NCI-H1048 (cell line): ENCODE measurements at regions not wholly inside any gene's neighbourhood (a gene's known extent, or its start where the extent isn't known, plus 50 kb on each side); places are given as distances from the start of the nearest gene placed in this dataset.
"Not testable (repeated sequence)": the region's sequence is repeated elsewhere in the genome, so short reads cannot be mapped to it uniquely, and the experiment has no call there.

Source experiments
- DNase-seq: peaks from one replicate; lab custom pipeline; 2025; lab: John Stamatoyannopoulos, UW

DNA sequence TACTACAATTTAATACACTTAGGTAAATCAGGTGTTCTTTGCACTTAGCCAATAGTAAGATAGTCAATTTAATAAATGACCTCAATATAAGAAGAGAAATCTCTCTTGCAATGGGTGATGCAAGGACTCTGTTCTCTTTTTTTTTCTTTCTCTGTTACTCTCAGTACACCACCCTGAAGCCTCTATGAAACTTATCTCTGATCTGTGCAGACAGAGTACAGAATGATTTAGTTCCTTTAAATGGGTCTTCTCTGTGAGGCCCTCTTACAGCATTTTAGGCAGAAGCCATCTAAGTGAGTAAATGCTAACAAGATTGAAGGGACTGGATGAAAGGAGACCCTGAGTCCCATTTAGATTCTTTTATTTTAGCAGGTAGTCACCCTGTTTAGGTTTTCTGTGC lies 312.8 kb downstream of the RFPL4B start:
- DNase-seq = no peak

DNA sequence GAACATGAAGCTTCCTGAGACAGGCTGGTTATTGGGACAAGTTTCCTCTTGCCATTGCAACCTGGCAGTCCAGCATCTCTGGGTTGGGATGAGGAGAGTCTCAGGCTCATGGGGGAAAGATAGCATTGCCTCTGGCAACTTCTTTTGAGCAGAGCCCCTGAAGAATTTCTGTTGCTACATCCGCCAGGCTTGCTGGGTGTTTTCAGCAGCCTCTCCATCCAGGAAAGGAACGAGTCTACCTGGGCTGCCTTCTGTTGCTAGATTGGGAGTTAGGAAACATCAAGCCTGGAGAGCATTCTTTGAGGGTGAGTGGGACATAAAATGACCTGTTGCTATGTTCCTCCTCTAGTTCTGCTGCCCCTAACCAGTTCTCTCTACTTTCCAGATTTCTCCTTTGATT lies 313.5 kb downstream of the RFPL4B start:
- no peak for DNase-seq

DNA sequence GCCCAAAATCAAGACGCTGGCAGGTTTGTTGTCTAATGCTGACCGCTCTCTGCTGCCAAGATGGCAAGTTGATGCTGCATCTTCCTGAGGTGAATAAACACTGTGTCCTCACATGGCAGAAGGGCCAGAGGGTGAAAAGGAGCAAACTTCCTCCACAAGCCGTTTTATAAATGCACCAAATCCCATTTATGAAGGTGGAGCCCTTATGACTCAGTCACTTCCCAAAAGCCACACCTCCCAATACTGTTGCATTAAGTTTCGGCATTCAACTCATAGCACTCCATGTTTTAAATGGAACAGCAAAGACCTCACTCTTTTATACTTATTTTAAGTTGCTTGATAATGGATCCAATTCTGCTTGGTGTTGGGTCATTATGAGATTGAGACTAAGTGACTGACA lies 316.6 kb downstream of the RFPL4B start:
- DNase-seq = no peak

DNA sequence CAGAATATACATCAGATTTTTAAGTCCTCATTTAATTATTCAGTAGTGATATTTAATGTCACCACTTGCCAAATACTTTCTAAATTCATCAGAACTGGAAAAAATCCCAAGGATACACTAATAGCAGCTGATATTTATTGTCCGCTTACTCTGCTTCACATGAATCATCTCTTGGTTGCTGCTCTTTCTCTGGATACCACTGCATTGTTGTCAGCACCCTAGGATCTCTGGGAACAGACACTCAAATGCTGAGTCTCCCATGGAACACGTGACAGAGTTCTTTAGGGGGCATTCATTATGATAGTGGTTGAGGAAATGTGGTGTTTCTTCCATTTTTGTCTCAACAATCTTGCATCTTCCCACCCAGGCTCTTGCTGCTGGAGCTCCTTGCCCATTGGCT lies 318.0 kb downstream of the RFPL4B start:
- DNase-seq = no peak

DNA sequence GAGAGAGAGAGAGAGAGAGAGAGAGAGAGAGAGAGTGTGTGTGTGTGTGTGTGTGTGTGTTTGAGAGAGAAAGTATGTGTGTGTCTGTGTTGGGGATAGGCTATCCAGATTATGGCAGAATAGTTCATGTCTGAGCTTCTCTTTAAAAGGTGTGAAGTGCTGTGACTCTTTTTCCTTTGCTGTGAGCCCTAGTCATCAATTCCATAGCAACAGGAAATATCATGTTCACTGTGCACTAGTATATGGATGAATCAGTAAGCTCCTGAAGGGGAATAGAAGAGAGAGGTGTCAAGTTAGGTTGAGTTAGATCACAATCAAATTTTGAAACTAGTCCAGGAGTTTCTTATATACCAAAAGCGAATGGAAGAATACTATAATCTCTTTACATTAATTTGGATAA lies 318.7 kb downstream of the RFPL4B start:
- no peak for DNase-seq

DNA sequence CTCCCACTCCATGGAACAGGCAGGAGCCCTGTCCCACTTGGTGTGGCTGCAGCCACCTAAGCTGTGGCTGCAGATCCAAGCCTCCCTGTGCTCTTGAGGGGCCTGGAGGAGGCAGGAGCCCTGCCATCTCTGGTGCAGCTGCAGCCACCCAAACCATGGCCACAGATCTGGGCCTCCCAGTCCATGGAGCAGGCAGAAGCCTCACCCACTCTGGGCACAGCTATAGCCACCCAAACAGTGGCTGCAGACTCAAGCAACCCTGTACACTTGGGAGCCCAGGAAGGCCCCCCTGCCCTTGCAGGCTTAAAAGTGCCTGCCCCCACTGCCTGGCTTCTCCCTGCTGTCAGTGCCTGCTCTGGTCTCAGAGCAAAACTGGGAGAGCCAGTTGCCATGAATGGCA lies 320.3 kb downstream of the RFPL4B start:
- DNase-seq = no peak

DNA sequence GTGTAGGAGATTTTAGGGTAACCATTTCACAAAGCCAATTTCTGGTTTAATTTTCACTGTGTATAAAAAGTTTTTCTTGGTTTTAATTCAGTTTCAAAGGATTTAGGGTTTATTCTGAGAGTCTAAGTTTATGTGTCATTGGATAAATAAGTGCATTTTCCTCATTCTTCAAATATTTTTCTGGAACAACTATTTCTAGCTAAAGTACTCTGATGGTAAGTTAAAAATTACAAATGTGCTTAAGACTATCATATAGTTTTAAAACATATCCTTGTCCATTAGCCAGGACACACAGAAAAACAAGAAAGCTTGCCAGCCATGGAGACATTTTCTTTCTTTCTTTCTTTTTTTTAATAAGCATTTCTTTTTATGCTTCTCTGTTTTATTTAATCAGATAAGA lies 333.0 kb downstream of the RFPL4B start:
- DNase-seq = no peak

DNA sequence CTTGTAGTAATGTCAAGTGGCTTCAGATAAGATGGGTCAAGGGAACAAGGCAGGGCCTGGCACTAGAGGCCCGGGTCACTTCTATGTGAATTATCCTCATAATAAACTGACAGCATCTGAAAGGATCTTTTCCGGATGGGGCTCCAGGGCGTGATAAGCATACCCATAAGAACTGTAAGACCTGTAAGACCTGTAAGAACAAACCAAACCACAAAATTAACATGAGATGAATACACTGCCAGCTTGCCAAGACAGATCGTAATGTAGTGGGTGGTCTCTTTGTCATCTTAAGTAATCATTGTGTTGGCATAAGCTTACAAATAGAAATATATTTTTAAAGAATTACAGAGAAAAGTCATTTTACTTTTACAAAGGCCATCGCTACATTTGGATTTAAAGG lies 334.9 kb downstream of the RFPL4B start:
- no peak for DNase-seq

DNA sequence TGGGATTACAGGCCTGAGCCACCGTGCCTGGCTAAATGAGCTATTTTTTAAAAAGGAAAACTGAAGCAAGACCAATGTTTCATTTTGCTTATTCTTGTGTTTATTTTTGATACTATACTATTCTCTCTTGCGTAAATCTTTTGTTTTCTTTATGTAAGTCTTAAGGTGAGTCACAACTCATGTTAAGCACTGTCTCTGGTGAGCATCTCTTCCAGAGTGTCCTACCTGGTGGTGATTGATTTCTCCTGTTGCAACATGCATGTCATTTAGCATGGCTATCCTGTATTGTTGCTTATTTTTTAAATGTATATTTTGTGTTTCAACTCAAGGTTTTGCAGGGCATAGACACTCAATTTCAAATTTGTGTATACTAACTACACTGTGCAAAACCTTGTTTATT lies 336.0 kb downstream of the RFPL4B start:
- DNase-seq = no peak

DNA sequence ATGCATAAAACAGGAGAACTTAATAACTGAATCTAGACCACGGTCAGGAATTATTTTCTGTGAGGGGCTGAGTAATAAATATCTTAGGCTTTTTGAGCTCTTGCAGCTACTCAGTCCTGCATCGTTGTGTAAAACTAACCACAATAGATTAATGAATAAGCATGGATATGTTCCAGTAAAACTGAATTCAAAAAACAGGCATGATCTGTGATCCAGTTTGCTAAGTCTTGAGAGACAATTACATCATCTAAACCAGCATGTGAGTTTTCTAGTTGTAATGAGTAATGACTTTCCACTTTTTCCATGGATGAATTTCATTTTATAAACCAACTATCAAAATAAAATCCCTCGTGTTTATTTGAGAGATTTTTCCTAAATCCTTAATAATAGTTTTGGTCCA lies 336.8 kb downstream of the RFPL4B start:
- DNase-seq = no peak

DNA sequence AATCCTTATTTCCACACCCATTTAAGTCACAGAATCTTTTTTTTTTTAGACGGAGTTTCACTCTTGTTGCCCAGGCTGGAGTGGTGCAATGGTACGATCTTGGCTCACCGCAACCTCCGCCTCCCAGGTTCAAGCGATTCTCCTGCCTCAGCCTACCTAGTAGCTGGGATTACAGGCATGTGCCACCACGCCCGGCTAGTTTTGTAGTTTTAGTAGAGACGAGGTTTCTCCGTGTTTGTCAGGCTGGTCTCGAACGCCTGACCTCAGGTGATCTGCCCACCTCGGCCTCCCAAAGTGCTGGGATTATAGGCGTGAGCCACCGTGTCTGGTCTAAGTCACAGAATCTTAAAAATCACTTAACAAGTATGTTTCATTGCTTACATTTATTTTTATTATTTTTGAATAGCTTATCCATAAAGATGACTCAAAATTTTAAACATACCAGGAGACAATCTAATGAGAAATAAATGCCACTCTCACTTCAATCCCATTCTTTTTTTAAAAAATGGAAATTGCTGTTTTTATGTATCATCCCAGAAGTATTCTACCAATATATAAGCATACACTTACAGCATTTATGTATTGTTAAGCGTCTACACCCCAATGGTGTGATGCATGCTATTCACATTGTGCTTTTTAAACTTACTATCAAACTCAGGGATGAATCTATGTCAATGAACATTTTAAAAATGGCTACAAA lies 338.5 kb downstream of the RFPL4B start:
- DNase-seq = not testable (repeated sequence)

DNA sequence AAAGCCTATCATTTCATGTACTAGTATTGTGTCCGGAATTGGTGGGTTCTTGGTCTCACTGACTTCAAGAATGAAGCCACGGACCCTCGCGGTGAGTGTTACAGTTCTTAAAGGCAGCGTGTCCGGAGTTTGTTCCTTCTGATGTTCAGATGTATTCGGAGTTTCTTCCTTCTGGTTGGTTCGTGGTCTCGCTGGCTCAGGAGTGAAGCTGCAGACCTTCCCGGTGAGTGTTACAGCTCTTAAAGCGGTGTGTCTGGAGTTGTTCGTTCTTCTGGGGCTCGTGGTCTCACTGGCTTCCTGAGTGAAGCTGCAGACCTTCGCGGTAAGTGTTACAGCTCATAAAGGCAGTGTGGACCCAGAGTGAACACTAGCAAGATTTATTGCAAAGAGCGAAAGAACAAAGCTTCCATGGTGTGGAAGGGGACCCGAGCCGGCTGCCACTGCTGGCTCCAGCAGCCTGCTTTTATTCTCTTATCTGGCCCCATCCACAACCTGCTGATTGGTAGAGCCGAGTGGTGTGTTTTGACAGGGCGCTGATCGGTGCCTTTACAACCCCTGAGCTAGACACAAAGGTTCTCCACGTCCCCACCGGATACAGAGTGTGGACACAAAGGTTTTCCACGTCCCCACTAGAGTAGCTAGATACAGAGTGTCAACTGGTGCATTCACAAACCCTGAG lies 341.5 kb downstream of the RFPL4B start:
- not testable (repeated sequence) for DNase-seq

DNA sequence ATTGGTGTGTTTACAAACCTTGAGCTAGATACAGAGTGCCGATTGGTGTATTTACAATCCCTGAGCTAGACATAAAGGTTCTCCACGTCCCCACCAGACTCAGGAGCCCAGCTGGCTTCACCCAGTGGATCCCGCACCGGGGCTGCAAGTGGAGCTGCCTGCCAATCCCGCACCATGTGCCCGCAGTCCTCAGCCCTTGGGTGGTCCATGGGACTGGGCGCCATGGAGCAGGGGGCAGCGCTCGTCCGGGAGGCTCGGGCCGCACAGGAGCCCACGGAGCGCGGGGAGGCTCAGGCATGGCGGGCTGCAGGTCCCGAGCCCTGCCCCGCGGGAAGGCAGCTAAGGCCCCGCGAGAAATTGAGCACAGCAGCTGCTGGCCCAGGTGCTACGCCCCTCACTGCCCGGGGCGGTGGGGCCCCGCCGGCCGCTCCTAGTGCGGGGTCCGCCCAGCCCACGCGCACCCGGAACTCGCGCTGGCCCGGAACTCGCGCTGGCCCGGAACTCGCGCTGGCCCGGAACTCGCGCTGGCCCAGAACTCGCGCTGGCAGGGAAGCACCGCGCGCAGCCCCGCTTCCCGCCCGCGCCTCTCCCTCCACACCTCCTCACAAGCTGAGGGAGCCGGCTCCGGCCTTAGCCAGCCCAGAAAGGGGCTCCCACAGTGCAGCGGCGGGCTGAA lies 342.2 kb downstream of the RFPL4B start:
- not testable (repeated sequence) for DNase-seq

DNA sequence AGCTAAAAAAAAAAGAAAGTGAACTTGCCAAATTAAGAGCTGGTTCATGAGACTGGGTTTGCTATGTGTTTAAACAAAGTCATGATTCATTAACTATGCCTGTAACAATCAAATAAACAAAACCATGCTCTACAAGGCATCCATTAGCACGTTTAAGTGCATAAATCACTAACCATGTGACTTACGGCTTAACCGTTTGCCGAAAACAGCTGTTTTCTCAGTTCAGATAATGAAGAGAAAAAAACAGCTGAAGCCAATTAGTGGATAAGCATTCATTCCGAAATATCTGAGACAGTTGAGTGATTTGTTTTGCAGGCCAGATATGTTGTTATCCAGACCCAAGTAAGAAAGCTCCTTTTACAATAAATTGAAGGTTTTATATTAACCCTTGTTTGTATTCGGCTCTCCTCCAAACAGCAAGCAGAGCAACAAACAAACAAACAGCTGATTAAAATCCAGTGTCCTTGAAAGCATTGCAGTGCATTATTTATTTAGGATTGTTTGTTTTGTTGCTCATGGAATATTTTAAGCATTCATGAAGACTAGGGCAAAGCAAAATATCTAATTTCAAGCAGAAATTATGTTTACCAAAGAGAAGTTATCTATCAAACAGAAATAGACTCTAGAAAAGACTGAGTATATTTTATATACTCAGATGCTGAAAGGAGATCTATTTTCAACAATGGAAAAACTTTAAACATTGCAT lies 343.5 kb downstream of the RFPL4B start:
- DNase-seq = no peak

DNA sequence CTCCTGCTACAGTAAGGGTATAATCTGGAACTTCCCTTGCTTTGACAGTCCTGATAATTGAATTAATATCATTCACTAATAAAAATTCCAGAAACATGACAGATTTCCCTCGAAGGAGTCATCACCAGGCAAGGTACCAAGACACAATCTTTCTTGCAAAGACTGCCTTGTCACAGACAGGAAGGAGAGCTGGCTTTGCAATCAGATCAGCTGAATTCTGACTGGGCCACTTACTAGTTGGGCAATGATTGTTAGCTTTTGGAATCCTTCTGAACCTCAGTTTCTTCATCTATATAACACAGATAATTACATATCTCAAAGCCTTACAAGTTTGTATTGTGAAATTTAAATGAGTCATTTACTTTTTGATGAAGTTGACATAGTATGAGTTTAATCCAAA lies 344.2 kb downstream of the RFPL4B start:
- DNase-seq = no peak

DNA sequence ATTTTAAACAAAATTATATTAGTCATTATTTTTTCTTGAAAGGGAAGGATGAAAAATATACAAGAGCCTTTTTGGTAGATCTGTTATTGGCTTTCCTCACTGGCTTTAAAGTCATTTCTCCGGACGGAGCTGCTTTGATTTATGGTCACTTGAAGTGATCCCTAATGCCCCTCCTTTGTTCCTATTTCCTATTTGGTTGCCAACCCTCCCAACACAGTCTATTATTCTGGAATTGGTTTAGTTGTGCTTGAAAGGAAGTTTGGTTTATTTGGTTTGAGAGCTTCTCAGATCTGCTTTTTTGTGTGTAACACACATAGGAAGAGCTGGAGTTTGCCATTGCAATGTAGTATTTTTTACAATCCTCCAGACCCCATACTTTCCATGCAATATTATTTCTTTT lies 347.9 kb downstream of the RFPL4B start:
- no peak for DNase-seq

DNA sequence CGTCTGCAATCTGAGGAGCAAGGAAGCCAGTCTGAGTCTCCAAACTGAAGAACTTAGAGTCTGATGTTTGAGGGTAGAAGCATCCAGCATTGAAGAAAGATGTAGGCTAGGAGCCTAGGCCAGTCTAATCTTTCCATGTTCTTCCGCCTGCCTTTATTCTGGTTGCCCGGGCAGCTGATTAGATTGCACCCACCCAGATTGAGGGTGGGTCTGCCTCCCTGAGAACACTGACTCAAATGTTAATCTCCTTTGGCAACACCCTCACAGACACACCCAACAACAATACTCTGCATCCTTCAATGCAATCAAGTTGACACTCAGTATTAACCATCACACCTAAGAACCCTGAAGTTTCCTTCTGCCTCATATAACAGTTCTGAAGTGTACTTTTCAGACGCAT lies 350.1 kb downstream of the RFPL4B start:
- no peak for DNase-seq

DNA sequence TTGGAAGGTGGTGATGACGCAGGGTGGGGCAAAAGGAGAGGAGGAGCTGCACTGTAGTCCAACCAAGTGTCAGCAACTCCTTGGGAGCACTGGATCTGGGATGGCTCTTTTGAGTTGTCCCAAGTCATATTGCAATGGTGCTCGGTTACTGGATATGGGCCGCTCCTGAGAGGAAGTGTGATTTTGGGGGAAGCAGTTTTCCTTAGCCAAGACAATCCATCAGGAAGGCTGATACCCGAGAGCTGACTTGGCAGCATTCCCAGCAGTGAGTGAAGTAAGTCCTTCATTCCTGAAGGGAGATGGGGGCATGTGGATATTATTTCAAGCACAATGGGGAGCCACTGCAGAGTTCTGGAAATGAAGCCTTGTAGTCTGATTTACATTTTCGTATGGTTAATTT lies 354.1 kb downstream of the RFPL4B start:
- no peak for DNase-seq

DNA sequence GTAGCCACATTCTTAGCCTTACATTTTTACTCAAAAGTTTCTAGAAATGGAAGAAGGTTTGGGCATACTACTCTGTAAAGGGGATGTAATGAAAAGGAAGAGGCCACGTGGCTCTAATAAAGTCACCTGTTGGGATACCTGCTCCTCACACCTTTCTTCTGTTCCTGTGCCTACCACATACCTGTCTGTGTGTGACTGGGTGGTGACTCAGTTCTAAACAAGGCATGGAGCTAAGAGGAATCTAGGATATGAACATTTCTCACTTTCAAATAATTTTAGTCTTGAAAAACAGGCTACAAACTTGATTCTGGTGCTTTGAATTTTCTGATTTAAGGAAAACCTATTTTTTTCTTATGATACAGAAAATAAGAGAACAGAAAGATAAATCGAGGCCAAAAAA lies 363.6 kb downstream of the RFPL4B start:
- no peak for DNase-seq

DNA sequence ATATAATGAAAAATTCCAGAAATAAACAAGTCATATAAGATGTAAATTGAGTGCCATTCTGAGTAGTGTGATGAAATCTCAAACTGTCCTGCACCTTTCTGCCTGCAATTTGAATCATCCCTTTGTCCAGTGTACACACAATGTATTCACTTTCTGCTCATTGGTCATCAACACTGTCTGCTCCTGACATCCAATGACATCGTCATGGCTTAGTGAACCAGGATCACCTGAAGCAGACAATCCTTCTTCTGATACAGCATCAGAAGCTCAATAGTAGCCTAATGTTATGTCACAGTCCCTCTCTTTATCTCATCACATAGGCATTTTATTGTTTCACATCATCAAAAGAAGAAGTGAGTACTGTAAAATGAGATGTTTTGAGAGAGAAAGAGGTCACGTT lies 366.3 kb downstream of the RFPL4B start:
- no peak for DNase-seq

DNA sequence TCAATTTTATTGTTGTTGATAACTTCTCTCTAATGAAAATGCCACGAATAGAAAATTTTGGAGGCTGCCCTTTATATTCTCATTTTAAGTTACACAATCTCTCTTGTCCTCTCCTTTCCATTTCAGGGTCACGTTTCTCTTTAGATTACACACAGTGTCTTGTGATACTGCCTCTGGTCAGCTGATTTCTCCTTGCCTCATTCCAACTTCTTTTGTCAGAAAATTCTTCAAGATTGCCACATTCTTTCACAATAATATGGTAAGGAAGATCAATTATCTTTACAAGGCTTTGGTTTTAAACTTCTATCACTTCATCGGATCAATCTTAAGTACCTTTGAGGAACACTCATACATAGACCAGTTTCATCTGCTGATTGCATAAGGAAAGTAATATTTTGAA lies 370.3 kb downstream of the RFPL4B start:
- no peak for DNase-seq

DNA sequence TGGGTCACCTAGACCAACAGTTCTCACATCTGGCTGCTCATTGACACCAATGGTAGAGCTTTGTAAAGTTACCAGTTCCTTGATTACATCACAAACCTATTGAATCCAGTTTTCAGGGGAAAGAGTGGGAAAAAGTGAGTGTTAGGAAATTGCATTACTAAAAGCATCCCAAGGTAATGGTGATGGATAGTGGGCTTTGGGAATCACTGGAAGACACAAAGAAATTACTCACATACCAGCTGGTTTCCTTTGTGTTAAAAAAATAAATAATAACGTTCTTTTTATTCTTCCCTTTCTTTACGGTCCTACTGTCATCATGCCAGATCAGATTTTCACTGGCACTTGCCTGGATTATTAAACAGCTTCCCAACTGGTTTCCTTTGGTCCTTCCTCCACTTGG lies 370.7 kb downstream of the RFPL4B start:
- DNase-seq = no peak

DNA sequence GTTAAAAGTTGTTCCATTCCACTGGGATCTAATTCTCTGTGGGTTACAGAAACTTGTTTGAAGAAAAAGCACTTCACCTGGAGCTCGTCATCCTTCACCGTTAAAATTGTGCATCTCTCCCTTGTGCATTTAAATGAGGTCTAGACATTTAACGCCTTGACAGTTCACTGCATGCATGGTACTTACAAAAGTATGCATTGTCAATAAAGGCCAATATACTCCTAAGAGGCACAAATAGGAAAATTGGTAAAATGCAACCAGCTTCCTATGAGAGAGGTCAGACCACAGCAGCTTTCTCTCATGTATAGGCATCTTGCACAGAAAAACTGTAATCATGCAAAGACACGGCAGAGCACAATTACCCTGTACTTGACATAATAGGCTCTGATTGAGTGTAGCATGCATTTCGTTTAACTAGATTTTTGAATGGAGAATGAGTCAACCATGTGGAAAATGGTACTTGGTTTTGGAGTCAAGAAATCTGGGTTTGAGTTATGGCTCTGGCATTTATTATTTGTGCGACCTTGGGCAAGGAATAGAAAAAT lies 378.5 kb downstream of the RFPL4B start:
- no peak for DNase-seq
